Neural progenitor cell (in vitro differentiated cells): ENCODE measurements at regions not wholly inside any gene's neighbourhood (a gene's known extent, or its start where the extent isn't known, plus 50 kb on each side); places are given as distances from the start of the nearest gene placed in this dataset.

Source experiments
- CTCF ChIP-seq: fragments of 200-600 bp; sonication (generic); IDR thresholded peaks from 2 replicates; pipeline ENCODE4 v1.5.1; 2017; ENCODE audit warnings: antibody characterized with exemption, mild to moderate bottlenecking
- EZH2phosphoT487 ChIP-seq: fragments of 200-600 bp; sonication (generic); IDR thresholded peaks from 2 replicates; pipeline ENCODE4 v1.6.1; 2017; ENCODE audit warnings: antibody characterized with exemption

- TF ChIP-seq CTCF: no peak
- no peak for TF ChIP-seq EZH2phosphoT487
Observed at GRCh38 chr15:100765467-100766241, 114.0 kb upstream of the ALDH1A3 start.
